Peyer's patch (tissue), 4 donors: ENCODE measurements at regions not wholly inside any gene's neighbourhood (a gene's known extent, or its start where the extent isn't known, plus 50 kb on each side); places are given as distances from the start of the nearest gene placed in this dataset.

Source experiments
- POLR2A ChIP-seq, 2 donors: fragments of 450-650 bp; IDR thresholded peaks; one replicate each; pipeline ENCODE4 v1.5.1; 2017; ENCODE audit warnings: antibody characterized with exemption in 2 of 2, mild to moderate bottlenecking in 2 of 2, moderate library complexity in 2 of 2
- TF ChIP-seq, protein P1 (sequence below), 6 experiments: fragments of 450-650 bp in 4 of 6; fragments of 200-600 bp in 2 of 6; sonication (generic) in 1 of 6; IDR thresholded peaks; one replicate each; pipeline ENCODE4 v1.5.1; 2017 to 2019; ENCODE audit warnings: antibody characterized with exemption in 6 of 6, mild to moderate bottlenecking in 3 of 6, moderate library complexity in 1 of 6

DNA sequence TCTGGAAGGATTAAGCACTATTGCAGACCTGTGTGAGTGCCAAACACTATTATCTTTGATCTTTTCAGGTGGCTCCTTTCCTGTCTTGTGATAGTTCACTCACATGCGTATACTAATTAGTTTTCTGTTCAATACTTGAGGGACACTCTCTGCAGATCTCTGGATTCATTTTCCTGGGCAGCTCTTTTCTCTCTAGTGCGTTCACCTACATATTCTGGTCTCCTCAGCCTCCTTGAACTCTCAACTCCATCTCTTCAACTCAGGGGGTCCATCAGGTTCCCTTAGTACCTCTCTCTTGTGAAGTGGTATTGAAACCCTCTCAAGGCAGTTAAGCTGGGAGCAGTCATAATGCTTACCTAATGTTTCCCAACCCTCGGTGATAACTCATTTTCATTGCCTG lies 1218.1 kb upstream of the MAP3K7 start:
- TF ChIP-seq, protein P1, sequence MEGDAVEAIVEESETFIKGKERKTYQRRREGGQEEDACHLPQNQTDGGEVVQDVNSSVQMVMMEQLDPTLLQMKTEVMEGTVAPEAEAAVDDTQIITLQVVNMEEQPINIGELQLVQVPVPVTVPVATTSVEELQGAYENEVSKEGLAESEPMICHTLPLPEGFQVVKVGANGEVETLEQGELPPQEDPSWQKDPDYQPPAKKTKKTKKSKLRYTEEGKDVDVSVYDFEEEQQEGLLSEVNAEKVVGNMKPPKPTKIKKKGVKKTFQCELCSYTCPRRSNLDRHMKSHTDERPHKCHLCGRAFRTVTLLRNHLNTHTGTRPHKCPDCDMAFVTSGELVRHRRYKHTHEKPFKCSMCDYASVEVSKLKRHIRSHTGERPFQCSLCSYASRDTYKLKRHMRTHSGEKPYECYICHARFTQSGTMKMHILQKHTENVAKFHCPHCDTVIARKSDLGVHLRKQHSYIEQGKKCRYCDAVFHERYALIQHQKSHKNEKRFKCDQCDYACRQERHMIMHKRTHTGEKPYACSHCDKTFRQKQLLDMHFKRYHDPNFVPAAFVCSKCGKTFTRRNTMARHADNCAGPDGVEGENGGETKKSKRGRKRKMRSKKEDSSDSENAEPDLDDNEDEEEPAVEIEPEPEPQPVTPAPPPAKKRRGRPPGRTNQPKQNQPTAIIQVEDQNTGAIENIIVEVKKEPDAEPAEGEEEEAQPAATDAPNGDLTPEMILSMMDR (IDR thresholded peaks at IDR 0.05), result no peak
- no peak for TF ChIP-seq POLR2A (IDR thresholded peaks at IDR 0.05)
